Neural progenitor cell (in vitro differentiated cells): ENCODE measurements at regions not wholly inside any gene's neighbourhood (a gene's known extent, or its start where the extent isn't known, plus 50 kb on each side); places are given as distances from the start of the nearest gene placed in this dataset.
A peak's percentile ranks its signal among the peaks of the same experiment; 100 is the strongest.

Experiments used
- DNase-seq: peaks from one replicate; pipeline ENCODE4 v3.0.0-alpha.2; 2016; ENCODE audit warnings: low spot score
- H2AFZ ChIP-seq: fragments of 200-600 bp; sonication (generic); replicated peaks from 2 replicates; pipeline ENCODE4 v1.6.1; 2016; ENCODE audit warnings: antibody characterized with exemption
- H3F3A ChIP-seq: fragments of 200-600 bp; sonication (generic); 2 replicates; pipeline ENCODE4 v1.6.1; 2016; ENCODE audit warnings: antibody characterized with exemption, low read depth
- H3K27ac ChIP-seq: fragments of 200-600 bp; sonication (generic); 2 replicates; pipeline ENCODE4 v1.5.1; 2016; ENCODE audit warnings: mild to moderate bottlenecking
- H3K27me3 ChIP-seq: fragments of 200-600 bp; sonication (generic); 2 replicates; pipeline ENCODE4 v1.6.1; 2016; ENCODE audit warnings: mild to moderate bottlenecking, moderate library complexity
- H3K36me3 ChIP-seq: fragments of 200-600 bp; sonication (generic); 2 replicates; pipeline ENCODE4 v1.5.1; 2016
- H3K4me1 ChIP-seq: fragments of 200-600 bp; sonication (generic); 2 replicates; pipeline ENCODE4 v1.6.1; 2016; ENCODE audit warnings: mixed run types
- H3K4me2 ChIP-seq: fragments of 200-600 bp; sonication (generic); 2 replicates; pipeline ENCODE4 v1.6.1; 2016
- H3K4me3 ChIP-seq: fragments of 200-600 bp; sonication (generic); 2 replicates; pipeline ENCODE4 v1.5.1; 2016
- H3K79me2 ChIP-seq: fragments of 200-600 bp; sonication (generic); 2 replicates; pipeline ENCODE4 v1.6.1; 2016; ENCODE audit warnings: low read depth
- H3K9ac ChIP-seq: fragments of 200-600 bp; sonication (generic); 2 replicates; pipeline ENCODE4 v1.6.1; 2016
- H3K9me3 ChIP-seq: fragments of 200-600 bp; sonication (generic); 2 replicates; pipeline ENCODE4 v1.5.1; 2016; ENCODE audit warnings: low read depth
- H4K20me1 ChIP-seq: fragments of 200-600 bp; sonication (generic); 2 replicates; pipeline ENCODE4 v1.6.1; 2016; ENCODE audit warnings: low read depth
- H3K27ac Mint-ChIP-seq: 3 replicates; pipeline ENCODE4 v1.8.0; 2021; ENCODE audit warnings: mixed read lengths
- H3K27me3 Mint-ChIP-seq: 2 replicates; pipeline ENCODE4 v1.8.0; 2022; ENCODE audit warnings: low read depth, mild to moderate bottlenecking, inconsistent platforms, moderate library complexity, mixed read lengths; ENCODE audit not compliant: insufficient read depth
- H3K36me3 Mint-ChIP-seq: 3 replicates; pipeline ENCODE4 v1.8.0; 2021; ENCODE audit warnings: mixed read lengths
- H3K4me1 Mint-ChIP-seq: 3 replicates; pipeline ENCODE4 v1.8.0; 2021; ENCODE audit warnings: mixed read lengths
- H3K4me3 Mint-ChIP-seq: 3 replicates; pipeline ENCODE4 v1.8.0; 2021; ENCODE audit warnings: mild to moderate bottlenecking, moderate library complexity, mixed read lengths
- H3K9me3 Mint-ChIP-seq: 3 replicates; pipeline ENCODE4 v1.8.0; 2020; ENCODE audit warnings: mixed read lengths
- CTCF ChIP-seq: fragments of 200-600 bp; sonication (generic); IDR thresholded peaks from 2 replicates; pipeline ENCODE4 v1.5.1; 2017; ENCODE audit warnings: antibody characterized with exemption, mild to moderate bottlenecking
- EZH2 ChIP-seq: fragments of 200-600 bp; sonication (generic); IDR thresholded peaks from 2 replicates; pipeline ENCODE4 v1.6.1; 2017; ENCODE audit warnings: antibody characterized with exemption, mild to moderate bottlenecking, moderate library complexity
- EZH2phosphoT487 ChIP-seq: fragments of 200-600 bp; sonication (generic); IDR thresholded peaks from 2 replicates; pipeline ENCODE4 v1.6.1; 2017; ENCODE audit warnings: antibody characterized with exemption

- Histone ChIP-seq H3K4me2 (no peak overlapping the region), H3K36me3 (no peaks in the 10 kb centered on the region), H3K9me3 (no peaks in the 10 kb centered on the region), H3K79me2 (no peaks in the 10 kb centered on the region), H3K27me3 (no peaks in the 10 kb centered on the region), H3K27ac (no peak overlapping the region), H2AFZ (no peak overlapping the region), H3K4me3 (no peak overlapping the region), H3K9ac (no peak overlapping the region), H3F3A (peaks cover 8% of the 10 kb centered on the region), H4K20me1 (no peaks in the 10 kb centered on the region), H3K4me1 (peaks cover 13% of the 10 kb centered on the region)
- no peak for DNase-seq
- Mint-ChIP-seq H3K4me3 (no peak overlapping the region), H3K27me3 (peaks cover 3% of the 10 kb centered on the region), H3K36me3 (no peaks in the 10 kb centered on the region), H3K9me3 (no peaks in the 10 kb centered on the region), H3K27ac (peak overlapping the region; percentile 39), H3K4me1 (peaks cover 25% of the 10 kb centered on the region)
- TF ChIP-seq EZH2 (no peak), CTCF (no peak), EZH2phosphoT487 (no peak)
Observed at GRCh38 chr15:62976301-62976881, 66.2 kb upstream of the TPM1 start.

GRCh38 chr15:62977952-62978811 is 64.4 kb upstream of the TPM1 start:
- H3K27ac Mint-ChIP-seq: no peak overlapping the region
- H3F3A ChIP-seq: peaks cover 8% of the 10 kb centered on the region
- H3K4me2 ChIP-seq: no peak overlapping the region
- no peaks in the 10 kb centered on the region for H3K36me3 Mint-ChIP-seq
- H3K9ac ChIP-seq: no peak overlapping the region
- H3K79me2 ChIP-seq: no peaks in the 10 kb centered on the region
- no peaks in the 10 kb centered on the region for H4K20me1 ChIP-seq
- H3K27me3 ChIP-seq: no peaks in the 10 kb centered on the region
- peaks cover 13% of the 10 kb centered on the region for H3K4me1 ChIP-seq
- H3K4me3 Mint-ChIP-seq: no peak overlapping the region
- H2AFZ ChIP-seq: no peak overlapping the region
- H3K4me3 ChIP-seq: no peak overlapping the region
- H3K9me3 Mint-ChIP-seq: no peaks in the 10 kb centered on the region
- peaks cover 25% of the 10 kb centered on the region for H3K4me1 Mint-ChIP-seq
- peaks cover 3% of the 10 kb centered on the region for H3K27me3 Mint-ChIP-seq
- H3K9me3 ChIP-seq: no peaks in the 10 kb centered on the region
- no peak for TF ChIP-seq EZH2phosphoT487
- TF ChIP-seq EZH2: no peak
- TF ChIP-seq CTCF: no peak
- no peak for DNase-seq
- H3K36me3 ChIP-seq: no peaks in the 10 kb centered on the region
- no peak overlapping the region for H3K27ac ChIP-seq

GRCh38 chr15:62979252-62979651 is 63.3 kb upstream of the TPM1 start:
- Mint-ChIP-seq H3K36me3 (no peaks in the 10 kb centered on the region), H3K27ac (no peak overlapping the region), H3K9me3 (no peaks in the 10 kb centered on the region), H3K4me3 (no peak overlapping the region), H3K27me3 (peaks cover 3% of the 10 kb centered on the region), H3K4me1 (peaks cover 22% of the 10 kb centered on the region)
- Histone ChIP-seq H3K4me3 (no peak overlapping the region), H3K4me2 (no peak overlapping the region), H3K27me3 (no peaks in the 10 kb centered on the region), H3K36me3 (no peaks in the 10 kb centered on the region), H2AFZ (no peak overlapping the region), H3K9me3 (no peaks in the 10 kb centered on the region), H3K79me2 (no peaks in the 10 kb centered on the region), H3K4me1 (peaks cover 13% of the 10 kb centered on the region), H3K9ac (no peak overlapping the region), H3F3A (peaks cover 8% of the 10 kb centered on the region), H3K27ac (no peak overlapping the region), H4K20me1 (no peaks in the 10 kb centered on the region)
- DNase-seq: no peak
- no peak for TF ChIP-seq EZH2phosphoT487
- no peak for TF ChIP-seq EZH2
- no peak for TF ChIP-seq CTCF
